ENCODE measurements at regions not wholly inside any gene's neighbourhood (a gene's known extent, or its start where the extent isn't known, plus 50 kb on each side); places are given as distances from the start of the nearest gene placed in this dataset.

- DNase-seq (ENCODE audit: low read depth): no peak
- no peaks in the 10 kb centered on the region for H3K36me3 ChIP-seq (ENCODE audit: control insufficient read depth, insufficient read depth, low read length)
- ChIA-PET CTCF (no interaction called here), POLR2A (no interaction called here)
- H3K27me3 ChIP-seq (ENCODE audit: control insufficient read depth, insufficient read depth, low read length): peaks cover 4% of the 10 kb centered on the region
- no peak overlapping the region for H3K4me3 ChIP-seq (ENCODE audit: low read depth, low read length)
- no peak for TF ChIP-seq CTCF (IDR thresholded peaks at IDR 0.05; ENCODE audit: insufficient read depth, low read depth, low read length)
Measured at GRCh38 chr20:24776755-24777271, 172.3 kb upstream of the CST7 start.

- no peak for TF ChIP-seq CTCF (IDR thresholded peaks at IDR 0.05; ENCODE audit: insufficient read depth, low read depth, low read length)
- CTCF ChIA-PET: interaction anchor here (0.8 kb wide), 1 partner anchor 8 kb away, joined by 3 read pairs; no protein-coding TSS in a partner anchor
- Histone ChIP-seq H3K36me3 (ENCODE audit: control insufficient read depth, insufficient read depth, low read length) (no peaks in the 10 kb centered on the region), H3K4me3 (ENCODE audit: low read depth, low read length) (no peak overlapping the region), H3K27me3 (ENCODE audit: control insufficient read depth, insufficient read depth, low read length) (peaks cover 4% of the 10 kb centered on the region)
- no peak for DNase-seq (ENCODE audit: low read depth)
- POLR2A ChIA-PET: no interaction called here
Measured at GRCh38 chr20:24777746-24778145, 171.3 kb upstream of the CST7 start.

GRCh38 chr20:24778585-24779031, 170.5 kb upstream of the CST7 start:
- CTCF ChIA-PET: interaction anchor here (0.8 to 1.8 kb wide), 4 partner anchors 9 to 618 kb away, joined by 3 to 8 read pairs (median 4); no protein-coding TSS in a partner anchor

GRCh38 chr20:24779131-24779530, 169.9 kb upstream of the CST7 start:
- ChIA-PET POLR2A (no interaction called here), CTCF (interaction anchor here (1.1 to 1.8 kb wide), 3 partner anchors 10 to 619 kb away, joined by 3 to 8 read pairs (median 4); no protein-coding TSS in a partner anchor)
- TF ChIP-seq CTCF (IDR thresholded peaks at IDR 0.05; ENCODE audit: insufficient read depth, low read depth, low read length): no peak
- Histone ChIP-seq H3K27me3 (ENCODE audit: control insufficient read depth, insufficient read depth, low read length) (peaks cover 4% of the 10 kb centered on the region), H3K4me3 (ENCODE audit: low read depth, low read length) (no peak overlapping the region), H3K36me3 (ENCODE audit: control insufficient read depth, insufficient read depth, low read length) (no peaks in the 10 kb centered on the region)
- no peak for DNase-seq (ENCODE audit: low read depth)

More at GRCh38 chr20:24778585-24779031, 170.5 kb upstream of the CST7 start:
- Histone ChIP-seq H3K27me3 (ENCODE audit: control insufficient read depth, insufficient read depth, low read length) (peaks cover 4% of the 10 kb centered on the region), H3K4me3 (ENCODE audit: low read depth, low read length) (no peak overlapping the region), H3K36me3 (ENCODE audit: control insufficient read depth, insufficient read depth, low read length) (no peaks in the 10 kb centered on the region)
- POLR2A ChIA-PET: no interaction called here
- no peak for TF ChIP-seq CTCF (IDR thresholded peaks at IDR 0.05; ENCODE audit: insufficient read depth, low read depth, low read length)
- DNase-seq (ENCODE audit: low read depth): no peak

GRCh38 chr20:24779946-24780345, 169.1 kb upstream of the CST7 start:
- no peak overlapping the region for H3K4me3 ChIP-seq (ENCODE audit: low read depth, low read length)
- POLR2A ChIA-PET: no interaction called here
- no peaks in the 10 kb centered on the region for H3K36me3 ChIP-seq (ENCODE audit: control insufficient read depth, insufficient read depth, low read length)
- CTCF ChIA-PET: interaction anchor here (0.7 to 1.8 kb wide), 4 partner anchors 9 to 619 kb away, joined by 3 to 8 read pairs (median 4); no protein-coding TSS in a partner anchor
- peaks cover 4% of the 10 kb centered on the region for H3K27me3 ChIP-seq (ENCODE audit: control insufficient read depth, insufficient read depth, low read length)
- DNase-seq (ENCODE audit: low read depth): no peak
- no peak for TF ChIP-seq CTCF (IDR thresholded peaks at IDR 0.05; ENCODE audit: insufficient read depth, low read depth, low read length)
